Neural crest cell (in vitro differentiated cells): ENCODE measurements at regions not wholly inside any gene's neighbourhood (a gene's known extent, or its start where the extent isn't known, plus 50 kb on each side); places are given as distances from the start of the nearest gene placed in this dataset.

Source experiments
- DNase-seq: peaks from one replicate; pipeline ENCODE4 v3.0.0; 2021; ENCODE audit warnings: low read depth, mixed read lengths, low spot score
- H3K27ac Mint-ChIP-seq: one replicate; pipeline ENCODE4 v1.8.0; 2021; ENCODE audit warnings: mild to moderate bottlenecking, mixed read lengths; ENCODE audit not compliant: unreplicated experiment
- H3K27me3 Mint-ChIP-seq: 2 replicates; pipeline ENCODE4 v1.8.0; 2021; ENCODE audit warnings: low read depth, mild to moderate bottlenecking, mixed read lengths
- H3K36me3 Mint-ChIP-seq: 2 replicates; pipeline ENCODE4 v1.8.0; 2021; ENCODE audit warnings: low read depth, mild to moderate bottlenecking, mixed read lengths
- H3K4me1 Mint-ChIP-seq: 2 replicates; pipeline ENCODE4 v1.8.0; 2021; ENCODE audit warnings: mixed read lengths
- H3K4me3 Mint-ChIP-seq: one replicate; pipeline ENCODE4 v1.8.0; 2021; ENCODE audit warnings: mild to moderate bottlenecking, mixed read lengths
- H3K9me3 Mint-ChIP-seq: 2 replicates; pipeline ENCODE4 v1.8.0; 2021; ENCODE audit warnings: mixed read lengths
- CTCF ChIP-seq: fragments of 200-600 bp; sonication (generic); conservative IDR thresholded peaks from 2 replicates; pipeline ENCODE4 v1.5.0; 2021; ENCODE audit warnings: antibody characterized with exemption, mild to moderate bottlenecking

DNA sequence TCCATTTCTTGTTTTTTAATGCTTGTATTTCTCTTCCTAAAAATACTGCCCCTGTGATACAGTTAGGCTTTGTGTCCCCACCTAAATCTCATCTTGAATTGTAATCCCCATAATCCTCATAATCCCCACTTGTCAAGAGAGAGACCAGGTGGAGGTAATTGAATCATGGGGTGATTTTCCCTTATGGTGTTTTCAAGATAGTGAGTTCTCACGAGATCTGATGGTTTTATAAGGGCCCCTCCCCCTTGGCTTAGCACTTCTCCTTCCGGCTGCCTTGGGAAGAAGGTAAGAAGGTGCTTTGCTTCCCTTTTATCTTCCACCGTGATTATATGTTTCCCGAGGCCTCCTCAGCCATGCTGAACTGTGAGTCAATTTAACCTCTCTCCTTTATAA, 227.4 kb downstream of the MAN2A1 start:
- DNase-seq: no peak
- no peaks in the 10 kb centered on the region for H3K27me3 Mint-ChIP-seq
- H3K36me3 Mint-ChIP-seq: no peaks in the 10 kb centered on the region
- no peak overlapping the region for H3K4me3 Mint-ChIP-seq
- no peak overlapping the region for H3K27ac Mint-ChIP-seq
- H3K4me1 Mint-ChIP-seq: no peaks in the 10 kb centered on the region
- no peaks in the 10 kb centered on the region for H3K9me3 Mint-ChIP-seq
- no peak for TF ChIP-seq CTCF

- H3K9me3 Mint-ChIP-seq: no peaks in the 10 kb centered on the region
- no peak for TF ChIP-seq CTCF
- no peaks in the 10 kb centered on the region for H3K27me3 Mint-ChIP-seq
- H3K4me1 Mint-ChIP-seq: no peaks in the 10 kb centered on the region
- no peaks in the 10 kb centered on the region for H3K36me3 Mint-ChIP-seq
- DNase-seq: no peak
- H3K4me3 Mint-ChIP-seq: no peak overlapping the region
- no peak overlapping the region for H3K27ac Mint-ChIP-seq
These were observed 228.2 kb downstream of the MAN2A1 start for GRCh38 chr5:109917966-109918365.

- TF ChIP-seq CTCF: no peak
- Mint-ChIP-seq H3K4me1 (no peaks in the 10 kb centered on the region), H3K9me3 (no peaks in the 10 kb centered on the region), H3K4me3 (no peak overlapping the region), H3K27ac (no peak overlapping the region), H3K36me3 (no peaks in the 10 kb centered on the region), H3K27me3 (no peaks in the 10 kb centered on the region)
- DNase-seq: no peak
These were observed 231.0 kb downstream of the MAN2A1 start for GRCh38 chr5:109920736-109921135.

DNA sequence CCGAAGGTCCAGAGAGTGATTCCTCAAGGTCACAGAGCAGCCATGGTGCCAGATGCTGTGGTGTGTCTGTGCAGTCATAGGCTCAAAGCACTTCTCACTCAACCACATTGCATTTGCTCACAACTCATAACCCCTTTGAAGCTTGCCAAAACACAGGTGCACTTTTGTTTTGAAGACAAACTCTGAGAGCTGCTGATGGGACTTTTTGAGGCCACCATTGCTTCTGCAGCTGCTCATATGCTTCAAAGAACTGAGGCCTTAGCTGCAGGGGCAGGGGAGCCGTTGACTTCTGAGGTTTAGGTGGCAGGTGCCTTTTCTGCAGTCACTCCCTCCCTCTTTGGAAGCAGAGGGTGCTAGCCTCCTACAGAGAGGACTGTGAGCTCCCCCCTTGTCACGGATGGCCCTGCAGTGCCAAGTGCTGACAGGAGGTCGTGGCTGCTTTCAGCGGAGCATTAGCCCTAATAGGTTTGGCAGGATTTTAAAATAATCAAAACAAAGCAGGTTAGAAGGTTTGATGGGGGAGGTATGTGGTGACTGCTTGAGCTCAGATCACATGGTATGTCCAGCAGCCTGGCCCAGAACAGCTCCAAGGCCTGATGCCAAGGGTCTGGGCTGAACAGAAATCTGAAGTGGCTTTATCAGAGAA, 232.1 kb downstream of the MAN2A1 start:
- TF ChIP-seq CTCF: no peak
- no peaks in the 10 kb centered on the region for H3K36me3 Mint-ChIP-seq
- DNase-seq: no peak
- H3K4me1 Mint-ChIP-seq: no peaks in the 10 kb centered on the region
- no peaks in the 10 kb centered on the region for H3K27me3 Mint-ChIP-seq
- H3K27ac Mint-ChIP-seq: no peak overlapping the region
- H3K9me3 Mint-ChIP-seq: no peaks in the 10 kb centered on the region
- H3K4me3 Mint-ChIP-seq: no peak overlapping the region

DNA sequence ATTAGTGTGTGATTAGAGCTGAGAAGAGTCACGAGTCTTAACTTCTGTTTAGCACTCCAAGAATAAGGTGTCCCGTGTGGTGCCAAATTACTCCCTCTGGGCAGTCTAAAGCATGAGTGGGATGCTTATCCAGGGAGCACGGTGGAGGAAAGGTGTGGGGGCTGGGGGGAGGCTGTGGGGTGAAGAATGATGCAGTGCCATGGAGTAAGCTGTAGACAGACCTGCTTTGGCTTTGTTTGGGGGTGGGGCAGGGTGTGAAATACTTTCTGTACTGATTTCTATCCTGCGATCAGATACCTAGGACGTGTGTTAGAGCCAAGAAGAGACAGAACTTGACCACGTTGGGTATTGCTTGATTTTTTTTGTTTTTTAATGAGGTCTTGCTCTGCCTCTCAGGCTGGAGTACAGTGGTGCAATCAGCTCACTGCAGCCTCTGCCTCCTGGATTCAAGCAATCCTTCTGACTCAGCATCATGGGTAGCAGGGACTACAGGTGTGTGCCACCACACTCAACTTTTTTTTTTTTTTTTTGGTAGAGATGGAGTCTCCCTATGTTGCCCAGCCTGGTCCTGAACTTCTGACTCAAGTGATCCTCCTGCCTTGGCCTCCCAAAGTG, 232.8 kb downstream of the MAN2A1 start:
- Mint-ChIP-seq H3K27ac (no peak overlapping the region), H3K36me3 (no peaks in the 10 kb centered on the region), H3K9me3 (no peaks in the 10 kb centered on the region), H3K4me1 (no peaks in the 10 kb centered on the region), H3K27me3 (no peaks in the 10 kb centered on the region), H3K4me3 (no peak overlapping the region)
- TF ChIP-seq CTCF: no peak
- DNase-seq: no peak
